ENCODE measurements at regions not wholly inside any gene's neighbourhood (a gene's known extent, or its start where the extent isn't known, plus 50 kb on each side); places are given as distances from the start of the nearest gene placed in this dataset.

DNA sequence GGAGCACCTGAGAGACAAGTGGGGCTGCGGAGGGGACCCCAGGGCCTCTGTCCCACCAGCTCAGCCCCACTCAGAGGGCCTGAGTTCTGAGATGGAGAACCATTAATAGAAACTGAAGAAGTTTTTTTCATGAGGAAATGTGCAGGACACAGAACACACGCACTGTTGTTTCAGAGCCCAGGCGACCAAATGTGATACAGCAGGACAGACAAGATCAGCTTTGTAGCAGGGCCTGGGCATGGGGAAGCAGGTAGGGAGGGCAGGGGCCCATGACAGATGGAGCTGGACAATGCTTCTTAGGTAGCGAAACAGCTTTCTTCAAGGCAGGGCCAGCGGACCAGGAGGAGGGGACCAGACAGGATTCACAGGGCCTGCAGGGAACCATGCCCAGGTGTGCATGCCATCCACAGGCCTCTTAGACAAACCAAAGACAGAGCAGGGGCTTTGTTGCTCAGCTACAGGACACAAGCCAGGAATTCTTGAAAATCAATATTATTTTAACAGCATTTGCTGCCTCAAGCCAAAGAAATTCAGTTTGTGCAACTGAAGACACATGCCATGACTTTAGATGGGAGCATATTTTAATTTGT, 252.8 kb upstream of the GYPC start:
- DNase-seq (ENCODE audit: low read depth), result no peak

DNA sequence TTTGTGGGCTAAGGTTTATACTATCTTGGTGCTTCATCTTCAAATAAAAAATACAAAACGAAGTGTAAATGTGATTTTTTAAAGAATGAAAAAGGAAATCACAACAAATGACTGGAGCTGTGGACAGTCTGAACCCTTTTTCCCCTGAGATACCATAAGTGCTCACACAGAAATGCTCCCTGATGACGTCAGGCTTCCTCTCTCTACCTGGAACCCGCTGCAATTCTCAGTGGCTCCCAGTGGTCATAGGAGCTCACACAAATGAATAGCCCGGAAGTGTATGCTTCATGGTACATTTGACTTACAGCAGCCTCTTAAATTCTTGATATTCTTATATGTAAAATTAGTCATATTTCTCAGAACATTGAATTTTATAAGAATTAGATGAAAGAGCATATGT, 249.7 kb upstream of the GYPC start:
- no peak for DNase-seq (ENCODE audit: low read depth)

DNA sequence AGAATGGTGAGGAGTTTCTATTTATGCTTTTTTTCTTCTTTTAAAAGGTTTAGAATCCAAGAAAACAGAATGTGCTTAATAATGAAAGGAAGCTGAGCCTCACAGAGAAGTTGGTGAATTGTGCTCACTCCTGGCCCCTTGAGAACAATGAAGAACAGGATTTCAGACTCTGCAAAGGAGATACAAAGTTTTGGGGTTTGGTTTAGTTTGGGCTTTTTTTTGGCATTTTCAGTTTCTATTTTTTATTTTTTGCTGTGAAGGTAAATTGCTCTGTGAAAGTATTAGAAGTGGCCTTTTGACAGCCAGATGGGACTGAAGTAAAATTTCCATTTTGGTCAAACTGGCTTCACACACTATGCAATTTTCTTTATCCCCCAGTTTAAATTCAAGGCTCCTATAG, 247.3 kb upstream of the GYPC start:
- DNase-seq (ENCODE audit: low read depth), result no peak

- no peak for DNase-seq (ENCODE audit: low read depth)
These were observed 246.1 kb upstream of the GYPC start for GRCh38 chr2:126409850-126410249.

DNA sequence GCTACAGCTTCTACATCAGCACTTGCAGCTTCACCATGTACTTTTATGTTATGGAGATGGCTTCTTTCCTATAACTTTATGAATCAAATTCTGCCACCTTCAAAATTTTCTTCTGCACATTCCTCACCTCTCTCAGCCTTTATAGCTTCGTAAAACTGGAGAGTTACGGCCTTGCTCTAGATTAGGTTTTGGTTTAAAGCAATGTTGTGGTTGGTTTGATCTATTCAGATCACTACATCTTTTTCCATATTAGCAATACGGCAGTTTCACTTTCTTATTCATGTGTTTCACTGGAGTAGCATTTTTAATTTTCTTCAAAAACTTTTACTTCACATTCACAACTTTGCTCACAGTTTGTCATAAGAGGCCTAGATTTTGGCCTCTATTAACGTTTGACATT, 242.9 kb upstream of the GYPC start:
- DNase-seq (ENCODE audit: low read depth), result no peak

DNA sequence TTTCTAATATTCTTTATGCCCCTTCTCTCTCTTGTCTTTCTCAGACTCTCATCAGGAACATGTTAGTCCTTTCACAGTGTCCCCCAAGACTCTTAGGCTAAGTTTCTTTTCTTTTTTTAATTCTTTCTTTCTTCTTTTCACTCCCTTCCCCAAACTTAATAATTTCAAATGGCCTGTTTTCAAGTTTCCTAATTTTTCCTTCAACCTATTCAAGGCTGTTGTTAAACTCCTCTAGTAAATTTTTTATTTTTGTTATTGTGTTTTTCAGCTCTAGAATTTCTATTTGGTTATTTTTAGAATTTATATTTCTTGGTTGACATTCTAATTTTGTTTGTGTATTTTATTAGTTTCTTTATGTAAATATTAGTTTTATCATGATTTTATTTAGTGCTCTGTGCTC, 236.6 kb upstream of the GYPC start:
- no peak for DNase-seq (ENCODE audit: low read depth)

- DNase-seq (ENCODE audit: low read depth), result no peak
These were observed 230.0 kb upstream of the GYPC start for GRCh38 chr2:126425943-126426342.

- no peak for DNase-seq (ENCODE audit: low read depth)
These were observed 226.9 kb upstream of the GYPC start for GRCh38 chr2:126429103-126429502.

GRCh38 chr2:126431136-126431535, 224.8 kb upstream of the GYPC start:
- DNase-seq (ENCODE audit: low read depth), result no peak

DNA sequence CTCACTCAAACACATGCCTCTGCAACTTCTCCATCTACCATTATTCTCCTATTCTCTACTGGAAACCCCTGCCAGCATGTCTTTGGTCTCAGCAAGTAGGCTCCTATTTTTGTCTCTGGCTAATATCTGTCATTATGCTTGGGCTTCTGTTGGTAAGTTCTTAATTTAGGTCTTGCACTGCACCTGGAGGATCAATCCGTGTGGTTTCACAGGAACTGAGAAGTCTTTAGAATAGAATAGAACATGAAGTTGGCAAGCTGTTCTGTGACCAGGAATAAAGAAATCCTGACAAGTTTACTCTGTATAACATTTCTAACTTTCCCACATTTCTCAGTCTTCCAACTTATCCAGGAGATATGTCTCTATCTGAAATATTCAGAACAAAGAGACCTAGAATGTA, 219.5 kb upstream of the GYPC start:
- DNase-seq (ENCODE audit: low read depth), result no peak

DNA sequence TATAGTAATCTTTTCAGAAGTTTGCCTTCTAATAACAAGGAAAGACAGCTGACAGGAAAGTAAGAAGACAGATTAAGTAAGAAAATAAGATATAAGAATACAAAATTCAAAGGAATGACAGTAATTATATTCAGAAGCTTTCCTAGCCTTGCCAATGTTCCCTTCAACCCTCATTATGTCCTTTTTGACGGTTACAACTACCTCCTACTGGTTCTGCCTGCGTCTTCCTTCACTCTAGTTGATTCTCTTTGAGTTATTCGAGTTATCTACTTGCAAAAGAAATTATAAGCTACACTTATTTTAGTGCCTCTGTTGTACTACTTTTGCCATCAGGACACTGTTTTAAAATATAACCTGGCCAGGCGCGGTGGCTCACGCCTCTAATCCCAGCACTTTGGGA, 218.9 kb upstream of the GYPC start:
- DNase-seq (ENCODE audit: low read depth), result no peak

GRCh38 chr2:126444512-126444911, 211.4 kb upstream of the GYPC start:
- DNase-seq (ENCODE audit: low read depth), result no peak

- DNase-seq (ENCODE audit: low read depth), result no peak
These were observed 209.8 kb upstream of the GYPC start for GRCh38 chr2:126446106-126446695.

- no peak for DNase-seq (ENCODE audit: low read depth)
These were observed 207.3 kb upstream of the GYPC start for GRCh38 chr2:126448611-126449010.

DNA sequence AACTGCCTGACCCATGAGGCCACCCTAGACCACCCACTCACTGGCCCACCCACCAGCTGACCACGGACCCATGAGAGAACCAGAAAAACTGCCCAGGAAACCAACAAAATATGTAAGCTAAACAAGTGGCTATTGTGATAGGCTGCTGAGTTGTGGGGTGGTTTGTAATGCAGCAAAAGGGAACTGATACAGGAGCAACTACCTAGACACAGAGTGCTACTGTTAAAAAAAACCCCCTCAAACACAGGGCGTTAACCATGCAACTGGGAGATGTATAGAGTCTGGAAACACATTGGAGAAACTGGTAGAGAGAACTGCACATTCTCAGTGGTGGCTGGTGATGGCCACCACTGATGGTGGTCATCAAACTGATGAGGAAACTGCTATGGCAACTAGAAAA, 206.3 kb upstream of the GYPC start:
- DNase-seq (ENCODE audit: low read depth), result no peak

DNA sequence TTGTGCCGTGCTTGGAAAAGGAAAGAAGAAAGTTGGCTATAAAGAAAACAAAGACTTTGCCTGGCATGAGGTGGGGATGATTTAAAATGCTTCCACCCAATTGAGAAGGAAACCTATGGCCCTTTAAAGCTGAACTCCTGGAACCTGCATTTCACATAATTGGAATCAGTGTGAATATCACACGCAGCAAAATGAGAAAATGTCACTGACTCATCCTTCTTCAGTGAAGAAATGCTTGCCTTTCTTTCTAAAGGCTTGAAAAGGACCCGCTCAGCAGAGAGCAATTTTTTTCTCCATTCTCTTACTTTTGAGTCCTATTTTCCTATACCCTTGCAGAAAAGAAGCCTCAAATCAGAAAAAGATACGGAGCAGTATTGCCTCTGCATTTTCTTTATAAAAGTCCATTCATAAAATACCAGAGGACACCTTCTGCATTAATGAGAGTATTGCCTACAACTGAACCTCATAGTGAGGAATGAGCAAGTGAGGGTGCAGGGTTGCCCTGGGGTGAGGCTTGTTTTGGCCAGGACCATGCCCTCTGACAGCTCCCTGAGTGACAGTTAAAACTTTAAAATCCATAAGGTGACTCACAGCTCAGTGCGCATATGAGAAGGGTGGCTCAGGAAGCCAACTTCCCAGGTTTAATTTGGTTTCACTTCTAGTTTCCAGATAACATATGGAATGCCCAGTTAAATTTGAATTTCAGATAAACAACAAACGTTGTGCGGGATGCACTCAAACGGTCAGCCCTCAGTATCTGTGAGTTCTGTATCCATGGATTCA, 191.9 kb upstream of the GYPC start:
- no peak for DNase-seq (ENCODE audit: low read depth)

GRCh38 chr2:126467367-126468054, 188.4 kb upstream of the GYPC start:
- no peak for DNase-seq (ENCODE audit: low read depth)

- no peak for DNase-seq (ENCODE audit: low read depth)
These were observed 180.9 kb upstream of the GYPC start for GRCh38 chr2:126475031-126475430.

DNA sequence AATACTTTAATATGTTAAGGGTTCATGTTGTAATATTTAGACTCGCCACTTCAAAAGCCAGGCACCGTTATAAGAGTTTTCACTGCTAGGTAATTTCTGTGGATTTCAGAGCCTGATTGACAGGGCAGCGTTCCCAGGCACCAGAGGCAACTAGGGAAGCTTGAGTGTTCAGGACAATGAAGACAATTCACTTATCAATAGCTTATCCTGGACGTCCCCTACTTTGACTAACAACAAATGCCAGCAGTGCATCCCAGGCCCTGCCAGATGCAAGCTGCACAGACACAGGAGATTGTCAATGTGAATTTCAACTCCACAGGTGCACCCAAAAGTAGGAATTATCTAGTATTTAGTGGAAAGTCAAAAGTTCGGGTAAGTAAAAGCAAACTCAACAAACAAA, 179.3 kb upstream of the GYPC start:
- DNase-seq (ENCODE audit: low read depth), result no peak

GRCh38 chr2:126480033-126480432, 175.9 kb upstream of the GYPC start:
- no peak for DNase-seq (ENCODE audit: low read depth)

DNA sequence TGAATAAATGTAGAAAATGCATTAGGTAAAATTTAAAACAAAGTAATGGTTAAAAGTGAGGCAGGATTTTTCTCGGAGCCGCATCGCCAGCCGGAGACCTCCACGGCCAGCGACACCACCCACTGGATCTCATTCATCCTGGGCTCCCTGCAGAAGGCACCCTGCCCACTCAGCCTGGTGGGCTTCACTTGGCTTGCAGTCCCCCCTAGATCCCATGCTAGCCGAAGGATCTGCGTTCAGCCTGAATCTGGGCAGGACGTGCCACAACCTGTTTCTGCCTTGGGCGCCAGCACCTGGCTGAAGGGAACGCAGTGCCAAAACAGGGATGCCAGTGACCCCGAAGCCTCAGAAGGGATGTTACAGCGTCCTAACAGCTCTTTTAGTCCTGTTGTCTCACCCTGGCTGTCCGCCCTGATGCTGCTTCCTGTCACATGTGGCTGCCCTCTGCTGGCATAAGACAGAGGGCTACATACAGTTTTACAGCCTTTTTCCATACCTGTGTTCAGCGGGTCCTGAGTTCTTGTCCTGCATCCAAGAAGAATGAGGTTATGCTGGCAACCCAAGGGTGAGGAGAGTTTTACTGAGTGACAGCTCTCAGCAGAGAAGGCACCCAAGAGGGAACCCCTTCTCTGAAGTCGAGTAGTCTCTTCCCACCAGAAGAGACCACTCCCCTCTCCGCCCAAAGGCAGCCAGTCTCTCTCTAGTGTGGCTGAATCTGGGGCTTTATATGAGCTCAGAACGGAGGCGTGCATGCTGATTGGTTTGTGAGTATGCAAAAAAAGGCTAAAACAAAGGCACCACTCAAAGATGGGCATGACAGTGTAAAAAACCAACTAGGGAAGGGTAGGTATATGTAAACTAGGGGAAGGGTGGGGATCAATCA, 173.1 kb upstream of the GYPC start:
- DNase-seq (ENCODE audit: low read depth), result no peak

GRCh38 chr2:126494593-126494992, 161.4 kb upstream of the GYPC start:
- no peak for DNase-seq (ENCODE audit: low read depth)
